GM19239 (cell line): ENCODE measurements at regions not wholly inside any gene's neighbourhood (a gene's known extent, or its start where the extent isn't known, plus 50 kb on each side); places are given as distances from the start of the nearest gene placed in this dataset.

ENCODE experiments used
- DNase-seq: peaks from one replicate; pipeline ENCODE4 v3.0.0; 2011; ENCODE audit warnings: low spot score; ENCODE audit not compliant: insufficient read length
- FAIRE-seq: peaks from 2 replicates; lab custom pipeline; 2011; peaks lifted over from hg19 to GRCh38; lab: Jason Lieb, UNC

DNA sequence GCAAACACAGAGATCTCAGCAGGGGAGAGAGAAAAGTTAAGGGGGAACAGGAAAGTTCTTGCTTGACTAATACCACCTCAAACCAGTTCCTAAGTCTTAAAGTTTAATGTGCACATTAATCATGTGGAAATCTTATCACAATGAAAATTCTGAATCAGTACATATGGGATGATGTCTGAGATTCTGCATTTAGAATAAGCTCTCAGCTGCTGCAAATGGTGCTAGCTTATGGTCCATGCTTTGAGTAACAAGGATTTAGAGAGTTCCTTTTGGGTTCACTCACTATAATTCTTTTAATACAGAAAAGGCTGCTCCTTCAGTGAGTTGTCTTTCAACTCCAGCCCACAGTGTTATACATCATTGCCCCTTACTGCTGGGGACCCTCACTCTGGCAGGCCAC, 99.5 kb upstream of the THRB start:
- no peak for DNase-seq
- FAIRE-seq = no peak

DNA sequence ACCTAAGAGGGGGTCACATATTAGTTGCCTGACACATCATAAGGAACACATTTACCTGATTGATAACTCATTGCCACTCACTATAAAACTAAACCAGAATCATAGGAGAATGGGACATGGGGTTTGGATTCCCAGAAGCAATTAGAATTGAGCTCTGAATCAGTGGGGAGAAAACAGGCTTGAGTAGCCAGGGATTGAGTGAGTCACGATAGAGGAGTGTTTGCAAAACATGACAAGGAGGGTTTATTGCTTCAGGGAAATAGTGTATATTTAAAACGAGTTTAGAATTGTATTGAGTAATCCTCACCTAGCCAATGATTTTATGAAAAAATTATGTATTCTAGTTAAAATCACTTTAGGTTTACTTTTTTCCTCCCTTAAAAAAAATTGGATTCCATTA, 101.1 kb upstream of the THRB start:
- FAIRE-seq (no peak), DNase-seq (no peak)

DNA sequence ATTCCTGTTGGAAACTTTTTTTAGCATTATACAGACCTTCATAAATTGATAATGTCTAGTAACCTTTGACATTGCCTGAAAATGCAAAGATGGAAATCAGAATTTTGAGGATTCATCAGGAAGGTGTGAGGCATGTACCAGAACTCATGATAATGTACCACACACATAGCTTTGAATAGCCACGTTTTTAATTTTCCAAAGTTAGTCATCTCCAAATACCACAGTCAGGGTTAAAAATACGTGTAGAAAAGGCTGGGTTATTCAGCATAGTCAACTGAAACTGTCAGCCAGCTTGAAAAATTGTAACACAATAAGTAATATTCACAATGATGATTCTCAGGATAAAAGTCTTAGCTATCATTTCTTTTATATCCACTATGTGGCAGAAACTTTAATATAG, 102.0 kb upstream of the THRB start:
- DNase-seq (no peak), FAIRE-seq (no peak)

DNA sequence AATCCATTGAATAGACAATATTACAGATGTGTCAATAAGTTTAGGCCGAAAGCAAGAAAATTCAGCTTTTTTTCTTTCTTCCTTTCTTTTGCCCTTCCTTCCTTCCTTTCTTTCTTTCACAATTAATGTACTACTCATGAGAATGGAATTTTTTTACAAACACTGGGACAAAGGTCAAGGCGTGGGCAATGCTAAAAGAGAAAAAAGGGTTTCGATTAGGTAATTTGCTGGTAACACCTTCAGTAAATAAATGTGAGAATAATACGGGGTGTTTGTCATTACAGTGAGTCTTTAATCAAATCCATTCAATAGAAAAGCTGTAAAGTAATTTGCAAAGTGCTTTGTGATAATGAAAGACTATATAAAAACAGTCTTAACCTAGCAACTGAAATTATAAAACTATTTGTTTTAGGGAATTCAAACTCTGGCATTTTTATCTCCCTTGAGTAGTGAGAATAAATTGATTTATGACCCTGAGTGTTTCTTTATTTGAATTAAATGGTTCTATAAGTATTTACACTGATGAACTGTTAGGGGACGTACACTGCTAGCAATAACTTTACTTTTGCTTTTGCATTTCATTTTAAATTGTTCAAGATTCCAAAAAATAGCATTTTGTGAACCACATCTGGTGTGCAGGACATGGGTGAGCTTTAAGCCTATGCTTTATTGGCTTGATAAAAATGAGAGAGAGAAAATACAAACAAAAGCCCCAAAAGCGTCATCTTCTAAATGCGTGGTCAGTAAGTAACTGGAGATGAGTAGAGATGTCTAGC, 104.2 kb upstream of the THRB start:
- no peak for FAIRE-seq
- no peak for DNase-seq

DNA sequence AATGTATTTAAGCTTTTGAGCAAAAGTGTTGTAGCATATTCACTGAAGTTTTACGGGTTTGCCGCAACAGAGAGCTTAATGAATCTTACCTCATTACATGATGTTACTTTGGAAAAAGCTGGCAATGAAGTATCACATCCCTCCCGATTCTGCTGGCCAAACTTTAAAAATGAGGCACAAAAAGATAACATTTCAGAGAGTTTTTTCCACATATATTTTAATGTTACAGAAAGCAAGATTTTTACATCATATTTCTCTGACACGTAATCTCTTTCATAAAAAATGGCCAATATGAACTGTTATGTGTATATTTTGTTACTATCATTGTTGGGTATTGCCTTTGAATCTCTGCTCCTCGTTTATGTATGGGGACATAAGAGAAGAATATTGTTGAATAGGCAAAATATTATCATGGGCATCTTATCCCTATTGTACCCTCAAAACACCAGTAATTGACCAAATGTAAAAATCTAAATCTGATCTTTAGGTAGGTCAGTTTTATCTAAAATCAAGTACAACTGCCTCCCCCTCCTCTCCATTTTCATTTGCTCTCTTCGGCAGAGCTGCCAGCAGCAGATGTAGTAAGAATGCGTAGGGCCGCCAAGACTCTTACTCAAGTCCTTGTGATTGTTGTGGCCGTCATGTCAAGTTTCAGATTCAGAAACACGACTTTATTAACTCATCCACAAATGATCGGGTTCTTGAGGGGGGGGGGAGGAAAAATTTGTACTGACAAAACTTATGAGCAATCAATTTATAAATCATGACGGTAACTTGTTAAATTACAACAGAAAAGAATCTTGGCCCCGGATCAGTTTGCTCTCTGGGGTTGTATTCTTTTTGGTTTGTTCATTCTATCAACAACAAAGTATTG, 106.7 kb upstream of the THRB start:
- no peak for FAIRE-seq
- DNase-seq = no peak

DNA sequence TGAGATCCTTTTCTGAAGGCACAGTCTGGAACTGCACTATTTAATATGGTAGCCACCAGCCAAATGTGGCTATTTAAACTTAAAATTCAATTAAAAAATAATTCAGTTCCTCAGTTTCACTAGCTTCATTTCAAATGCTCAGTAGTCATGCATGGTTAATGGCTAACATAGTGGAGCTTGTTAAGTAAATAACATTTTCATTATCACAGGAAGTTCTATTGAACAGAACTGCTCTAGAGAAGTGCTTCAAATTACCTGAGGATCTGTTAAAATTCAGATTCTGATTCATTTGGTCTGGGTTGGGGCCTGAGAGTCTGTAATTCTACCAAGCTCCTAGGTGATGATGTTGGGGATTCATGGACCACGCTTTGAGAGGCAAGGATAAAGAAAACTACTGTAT, 109.6 kb upstream of the THRB start:
- FAIRE-seq = no peak

DNA sequence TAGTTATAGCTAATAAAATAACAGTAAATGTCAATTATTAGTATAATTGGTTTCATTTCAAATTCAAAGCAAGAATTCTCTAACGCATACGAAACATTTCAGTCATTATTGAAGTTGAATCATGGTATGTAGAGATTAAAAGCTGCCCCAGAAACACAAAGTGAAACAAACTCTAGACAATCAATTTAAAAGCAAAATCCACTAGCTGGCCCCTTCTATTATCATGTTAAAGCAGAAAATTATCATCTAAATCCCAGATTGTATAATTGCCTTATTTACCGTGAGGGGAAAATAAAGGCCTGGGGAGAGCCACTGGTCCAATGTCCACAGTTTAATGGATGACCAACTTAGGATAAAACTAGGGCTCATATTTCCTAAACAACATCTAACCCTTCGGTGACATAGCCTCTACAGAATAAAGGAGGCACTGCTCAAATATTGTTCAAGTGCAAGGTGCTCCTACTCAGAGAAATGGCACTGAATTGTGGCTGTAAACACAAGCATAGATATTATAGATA, 110.9 kb upstream of the THRB start:
- FAIRE-seq (no peak), DNase-seq (no peak)

More for the DNA sequence above, 109.6 kb upstream of the THRB start:
- no peak for DNase-seq

DNA sequence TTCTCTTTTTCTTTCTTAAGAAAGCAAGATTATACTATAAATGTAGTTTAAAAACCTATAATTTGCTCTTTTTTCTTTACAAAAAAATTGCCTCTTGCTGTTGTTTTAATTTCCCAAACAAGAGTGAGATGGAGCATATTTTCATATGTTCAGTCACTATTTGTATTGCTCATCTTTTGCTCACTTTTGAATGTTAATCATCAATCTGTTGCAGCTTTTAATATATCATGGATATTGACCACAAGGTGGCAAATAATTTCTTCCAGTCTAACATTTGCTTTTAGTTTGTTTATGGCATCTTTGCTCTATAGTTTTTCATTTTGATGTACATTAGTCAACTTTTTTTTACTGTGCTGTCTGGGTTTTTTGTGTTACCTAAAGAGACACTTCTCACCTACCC, 112.6 kb upstream of the THRB start:
- DNase-seq (no peak), FAIRE-seq (no peak)

DNA sequence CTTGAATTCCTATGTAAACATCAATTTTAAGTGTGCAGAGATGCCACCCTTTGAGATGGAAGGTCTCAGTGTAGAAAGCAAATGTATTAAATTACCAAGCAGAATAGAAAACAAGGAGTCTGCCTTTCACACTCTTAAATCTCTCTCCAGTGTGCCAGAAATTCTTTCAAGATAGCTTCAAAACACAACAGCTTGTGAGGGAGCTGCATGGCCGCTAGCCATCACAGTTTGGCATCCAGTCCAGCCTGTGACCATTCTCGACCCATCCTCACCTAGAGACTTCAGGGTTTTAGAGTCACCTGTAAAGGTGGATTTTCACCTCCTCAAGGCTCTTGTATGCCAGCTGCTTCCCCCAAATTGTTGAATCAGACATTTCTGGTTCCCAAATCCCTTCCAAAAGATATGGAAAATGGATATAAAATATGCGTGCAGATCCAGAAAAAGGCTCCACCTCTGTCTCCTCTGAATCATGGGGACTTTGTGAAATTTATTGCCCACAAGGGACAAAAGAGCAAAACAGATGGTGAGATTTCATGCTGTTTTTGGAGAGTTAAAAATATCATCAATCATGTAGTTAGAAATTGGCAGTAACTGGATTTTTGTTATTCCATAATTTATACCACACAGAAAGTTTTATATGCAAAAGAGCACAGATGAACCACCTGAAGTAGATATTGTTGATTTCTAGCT, 114.2 kb upstream of the THRB start:
- FAIRE-seq = no peak
- DNase-seq = no peak

DNA sequence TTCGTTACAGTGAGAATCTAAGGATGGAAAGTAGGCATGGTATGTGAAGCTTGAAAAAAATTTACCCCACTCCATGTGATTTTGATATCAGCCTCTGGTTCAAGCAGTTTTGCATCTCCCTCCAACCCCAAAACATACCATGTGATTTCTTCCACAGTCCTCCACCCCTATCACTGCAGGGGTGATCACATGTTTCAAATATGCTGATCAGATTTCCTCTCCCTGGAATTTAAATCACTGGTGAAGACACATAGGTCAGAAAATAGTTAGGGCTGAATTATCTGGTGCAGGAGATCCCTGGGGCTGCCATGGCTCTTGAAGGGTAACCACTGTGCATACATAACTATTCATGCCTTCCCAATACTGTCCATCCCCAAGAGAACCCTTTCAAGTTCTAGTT, 119.7 kb upstream of the THRB start:
- DNase-seq (no peak), FAIRE-seq (no peak)

DNA sequence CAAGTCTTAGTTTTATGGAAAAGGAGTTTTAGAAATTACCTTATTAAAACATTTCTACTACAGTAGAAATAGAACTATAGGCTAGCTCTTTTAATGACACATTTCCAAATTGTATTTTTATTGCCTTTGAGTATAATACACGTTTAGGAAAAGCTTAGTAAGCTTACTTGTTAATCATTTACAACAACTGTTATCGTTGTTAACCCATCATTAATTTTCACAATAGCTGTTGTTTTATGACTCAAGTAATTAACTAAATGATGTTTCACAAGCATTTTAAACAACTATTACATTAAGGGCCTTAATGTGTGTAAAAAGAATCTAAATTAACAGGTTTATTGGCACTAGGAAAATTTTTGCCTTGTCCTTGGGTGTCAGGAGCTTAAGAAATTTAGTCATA, 120.5 kb upstream of the THRB start:
- no peak for DNase-seq
- FAIRE-seq = no peak

DNA sequence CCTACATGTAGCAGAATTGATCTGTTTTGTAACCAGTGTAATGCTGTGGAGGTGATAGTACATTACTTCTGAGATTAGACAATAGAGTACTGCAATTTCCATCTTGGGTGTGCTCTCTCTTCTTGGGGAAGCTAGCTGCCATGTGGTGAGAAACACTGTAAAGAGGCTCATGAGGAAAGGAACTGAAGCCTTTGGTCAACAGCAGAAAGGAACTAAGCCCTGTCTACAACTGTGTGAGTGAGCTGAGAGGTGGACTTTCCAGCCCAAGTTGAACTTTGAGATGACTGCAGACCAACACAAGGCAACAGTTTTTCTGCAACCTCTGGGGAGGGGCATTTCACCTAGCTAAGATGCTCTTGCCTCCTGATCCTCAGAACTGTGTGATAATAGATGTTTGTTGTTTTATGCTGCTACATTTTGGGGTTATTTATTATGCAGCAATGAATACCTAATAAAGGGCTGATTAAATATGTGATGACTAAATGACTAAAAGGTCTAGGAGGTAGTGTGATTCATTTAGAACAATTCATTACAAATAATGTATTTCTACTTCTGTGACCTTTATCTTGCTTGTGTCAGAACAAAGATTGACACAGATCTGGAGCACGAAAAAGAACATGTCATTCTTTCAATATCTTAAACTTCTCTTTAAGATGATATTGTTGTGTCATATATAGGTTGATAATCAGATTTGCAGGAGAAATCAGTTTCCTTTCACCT, 121.6 kb upstream of the THRB start:
- FAIRE-seq = no peak
- no peak for DNase-seq

DNA sequence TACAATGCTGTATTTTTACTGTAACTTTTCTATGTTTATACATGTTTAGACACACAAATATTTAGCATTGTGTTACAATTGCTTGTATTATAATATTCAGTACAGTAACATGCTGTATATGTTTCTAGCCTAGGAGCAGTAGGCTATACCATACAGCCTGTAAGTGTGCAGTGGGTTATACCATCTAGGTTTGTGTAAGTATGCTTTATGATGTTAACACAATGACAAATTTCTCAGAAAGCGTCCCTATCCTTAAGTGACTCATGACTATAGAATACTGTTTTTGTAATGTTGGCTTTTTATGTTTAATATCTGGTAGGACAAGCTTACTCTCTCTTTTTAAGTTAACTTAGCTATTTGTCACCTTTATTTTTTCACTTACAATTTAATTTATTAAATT, 127.5 kb upstream of the THRB start:
- FAIRE-seq (no peak), DNase-seq (no peak)

DNA sequence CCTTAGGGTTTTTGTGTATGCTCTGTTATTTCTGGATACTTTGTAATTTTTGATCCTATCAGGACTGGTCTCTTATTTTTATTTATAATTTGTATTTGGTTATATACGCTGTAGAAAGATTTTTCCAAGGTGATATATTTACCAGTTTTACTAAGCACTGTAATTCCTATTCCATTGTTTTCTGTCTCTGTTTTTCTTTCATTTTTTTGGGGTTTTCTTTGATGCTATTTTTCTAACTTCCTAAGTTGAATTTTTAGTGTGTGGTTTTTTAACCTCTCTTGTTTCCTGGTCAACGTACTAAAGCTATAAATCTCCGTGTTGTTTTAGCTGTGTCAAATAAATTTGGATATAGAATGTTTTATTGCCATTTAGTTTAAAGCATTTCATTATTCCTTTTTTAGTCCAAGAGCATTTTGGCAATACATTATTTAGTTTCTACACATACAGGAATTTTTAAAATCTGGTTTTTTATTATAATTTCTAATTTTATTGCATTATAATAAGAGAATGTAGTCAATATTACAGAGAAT, 128.1 kb upstream of the THRB start:
- no peak for FAIRE-seq
- DNase-seq = no peak

DNA sequence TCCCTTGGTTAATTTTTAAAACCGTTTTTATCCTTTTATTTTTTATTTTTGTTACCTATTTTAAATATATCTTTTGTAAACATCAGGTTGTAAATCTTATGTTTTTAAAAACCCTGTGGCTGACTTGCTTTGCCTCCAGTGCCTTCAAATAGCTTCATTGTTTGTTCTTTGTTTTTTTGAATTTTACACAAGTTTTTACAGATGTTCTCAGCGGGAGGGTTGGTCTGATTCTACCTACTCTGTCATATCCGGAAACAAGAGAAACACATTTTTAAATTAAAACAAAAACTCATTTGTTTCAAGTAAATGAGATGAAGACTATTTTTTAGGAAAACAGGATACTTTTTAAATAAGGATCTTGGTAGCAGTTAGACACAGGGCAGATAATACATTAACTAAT, 129.0 kb upstream of the THRB start:
- FAIRE-seq = no peak
- no peak for DNase-seq

DNA sequence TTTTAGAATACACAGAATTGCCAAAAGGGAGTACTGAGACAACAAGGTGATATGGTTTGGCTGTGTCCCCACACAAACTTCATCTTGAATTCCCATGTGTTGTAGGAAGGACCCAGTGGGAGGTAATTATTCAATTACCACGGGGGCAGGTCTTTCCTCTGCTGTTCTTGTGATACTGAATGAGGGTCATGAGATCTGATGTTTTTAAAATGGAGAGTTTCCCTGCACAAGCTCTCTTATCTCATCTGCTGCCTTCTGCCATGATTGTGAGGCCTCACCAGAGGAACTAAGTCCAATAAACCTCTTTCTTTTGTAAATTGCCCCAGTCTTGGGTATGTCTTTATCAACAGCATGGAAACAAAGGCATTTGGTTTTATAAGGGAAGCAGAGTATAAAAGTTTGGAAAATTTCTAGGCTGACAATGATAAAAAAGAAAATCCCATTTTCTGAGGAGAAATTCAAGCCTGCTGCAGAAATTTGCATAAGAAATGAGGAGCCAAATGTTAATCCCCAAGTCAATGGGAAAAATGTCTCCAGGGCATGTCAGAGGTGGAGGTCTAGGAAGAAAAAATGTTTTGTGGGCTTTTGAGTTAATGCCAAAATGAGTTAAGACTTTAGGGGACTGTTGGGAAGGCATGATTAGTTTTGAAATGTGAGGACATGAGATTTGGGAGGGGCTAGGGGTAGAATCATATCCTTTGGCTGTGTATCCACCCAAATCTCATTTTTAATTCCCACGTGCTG, 130.5 kb upstream of the THRB start:
- DNase-seq (no peak), FAIRE-seq (no peak)

DNA sequence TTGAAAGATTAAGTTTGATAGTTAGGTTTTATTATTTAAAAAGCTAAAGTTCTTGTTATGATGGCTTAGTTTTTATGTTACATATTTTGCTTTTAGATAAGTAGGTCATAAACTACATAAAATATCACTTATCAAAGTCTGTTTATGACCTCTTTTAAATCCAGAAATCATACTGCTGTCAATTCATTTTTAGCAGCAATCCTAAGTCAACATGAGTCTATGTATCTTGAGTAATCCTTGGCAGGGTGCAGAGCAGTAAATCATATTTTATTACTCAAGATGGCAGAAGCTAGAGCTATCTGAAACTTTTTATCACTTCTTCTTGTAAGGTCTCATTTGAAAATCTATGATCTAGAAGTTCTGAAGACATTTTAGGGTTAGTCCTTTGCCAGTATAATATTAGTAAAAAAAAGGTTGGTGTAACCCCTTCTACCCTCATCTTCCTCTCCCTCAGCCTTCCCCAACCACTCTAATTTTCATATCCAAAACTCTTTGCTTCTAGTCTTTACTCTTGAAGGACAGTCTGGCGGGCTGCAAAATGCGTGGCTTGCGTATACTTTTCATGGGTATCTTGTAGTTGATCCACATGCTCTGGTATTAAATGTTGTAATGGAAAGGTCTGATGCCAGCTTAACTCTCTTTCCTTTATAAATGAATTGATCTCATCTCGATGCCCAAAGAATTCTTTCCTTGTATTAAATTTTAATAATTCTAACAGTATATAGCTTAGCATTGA, 134.0 kb upstream of the THRB start:
- DNase-seq = no peak
- FAIRE-seq = no peak

DNA sequence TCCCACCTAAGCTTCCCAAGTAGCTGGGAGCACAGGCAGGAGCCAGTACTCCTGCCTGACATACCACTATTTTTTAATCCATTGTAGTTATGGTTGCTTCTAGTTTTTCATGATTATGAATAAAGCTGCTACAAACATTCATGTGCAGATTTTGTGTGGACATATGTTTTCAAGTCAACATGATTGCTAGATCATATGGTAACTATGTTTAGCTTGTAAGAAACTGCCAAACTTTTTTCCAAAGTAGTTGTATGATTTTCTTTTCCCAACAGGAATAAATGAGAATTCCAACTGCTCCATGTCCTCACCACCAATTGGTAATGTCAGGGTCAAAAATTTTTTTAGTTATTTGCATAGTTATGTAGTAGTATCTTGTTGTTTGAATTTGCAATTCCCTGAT, 136.8 kb upstream of the THRB start:
- FAIRE-seq = no peak

DNA sequence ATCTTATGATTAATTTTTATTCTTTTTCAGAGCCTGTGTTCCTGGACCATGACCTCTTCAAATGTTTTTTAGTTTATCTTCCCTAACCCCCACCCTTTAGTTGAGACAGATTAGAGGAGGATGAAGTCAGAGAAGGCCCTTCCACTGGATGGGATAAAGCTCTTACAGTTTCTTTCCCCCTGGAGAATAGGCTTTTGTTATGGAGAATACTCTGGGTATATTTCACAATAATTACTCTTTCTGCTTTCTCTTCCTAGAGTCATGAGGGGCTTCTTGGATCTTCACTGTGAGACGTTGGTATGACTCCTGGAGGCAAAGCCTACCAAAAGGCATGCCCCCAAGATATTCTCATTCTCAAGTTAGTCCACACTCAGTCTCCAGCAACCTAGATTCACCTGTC, 144.4 kb upstream of the THRB start:
- FAIRE-seq = no peak
- DNase-seq = no peak

More for the DNA sequence above, 136.8 kb upstream of the THRB start:
- no peak for DNase-seq
